Posterior vena cava (tissue), 2 donors: ENCODE measurements at regions not wholly inside any gene's neighbourhood (a gene's known extent, or its start where the extent isn't known, plus 50 kb on each side); places are given as distances from the start of the nearest gene placed in this dataset.

Experiments used
- DNase-seq: peaks from one replicate; pipeline ENCODE4 v3.0.0-alpha.2; 2020; ENCODE audit warnings: low spot score
- intact Hi-C, 2 donors: fragments of 100-400 bp; cut with DNase I; formaldehyde crosslinking; loops; one replicate each; pipeline versions ENCODE4 v1.14.1 to v1.14.2; 2022 to 2023
- donor health status: DM: yes; HTN: yes; CAD: no.
- donor health status: DM: yes; HTN: yes; CAD: no.

DNA sequence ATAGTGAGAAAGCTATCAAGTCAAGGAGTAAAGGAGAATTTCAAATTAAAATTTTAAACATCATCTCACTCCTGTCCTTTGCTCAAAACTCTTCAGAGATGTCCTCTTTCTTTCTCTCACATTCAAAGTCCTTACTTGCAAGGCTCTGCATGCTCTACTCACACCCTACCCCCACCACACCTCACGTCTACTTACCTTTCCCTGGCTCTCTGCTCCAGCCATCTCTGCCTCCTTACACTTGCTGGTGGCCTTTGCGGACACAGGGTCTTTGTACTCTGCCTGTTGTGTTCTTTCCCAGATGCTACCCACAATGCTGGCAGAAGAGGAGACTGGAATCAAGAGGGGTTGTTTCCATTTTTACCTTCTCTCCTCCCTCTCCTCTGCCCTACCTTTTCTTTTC, 405.2 kb downstream of the INSC start:
- DNase-seq = no peak
- intact Hi-C loops = no loop called here

- DNase-seq = no peak
- intact Hi-C loops = no loop called here
Observed at GRCh38 chr11:15523543-15523942, 408.8 kb downstream of the INSC start.

- no peak for DNase-seq
- intact Hi-C loops = loop anchor here in 1 of 2 donors (5.0 kb wide), 1 partner anchor 83 kb away; no protein-coding TSS in a partner anchor
Observed at GRCh38 chr11:15525582-15525981, 410.9 kb downstream of the INSC start.

GRCh38 chr11:15526032-15526431, 411.3 kb downstream of the INSC start:
- DNase-seq = no peak
- intact Hi-C loops = loop anchor here in 1 of 2 donors (5.0 kb wide), 1 partner anchor 84 kb away; no protein-coding TSS in a partner anchor

DNA sequence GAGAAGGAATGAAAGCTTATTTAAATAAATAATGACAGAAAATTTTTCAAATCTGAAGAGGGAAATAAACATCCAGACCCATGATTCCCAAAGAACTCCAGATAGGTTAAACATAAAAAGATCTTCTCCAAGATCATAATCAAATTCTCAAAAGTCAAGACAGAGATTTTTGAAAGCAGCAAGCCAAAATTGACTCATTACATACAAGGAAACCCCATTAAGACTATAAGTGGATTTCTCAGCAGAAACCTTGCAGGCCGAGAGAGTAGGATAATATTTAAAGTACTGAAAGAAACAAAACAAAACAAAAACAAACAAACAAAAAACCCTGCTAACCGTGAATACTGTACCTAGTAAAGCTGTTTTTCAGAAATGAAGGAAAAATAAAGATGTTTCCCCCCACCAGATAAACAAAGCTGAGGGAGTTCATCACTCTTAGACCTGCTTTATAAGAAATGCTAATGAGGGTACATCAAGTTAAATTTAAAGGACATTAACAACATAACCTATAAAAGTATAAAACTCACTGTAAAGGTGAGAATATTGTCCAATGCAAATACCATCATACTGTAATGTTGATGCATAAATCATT, 412.2 kb downstream of the INSC start:
- DNase-seq = no peak
- intact Hi-C loops = loop anchor here in 1 of 2 donors (5.0 kb wide), 1 partner anchor 85 kb away; no protein-coding TSS in a partner anchor

DNA sequence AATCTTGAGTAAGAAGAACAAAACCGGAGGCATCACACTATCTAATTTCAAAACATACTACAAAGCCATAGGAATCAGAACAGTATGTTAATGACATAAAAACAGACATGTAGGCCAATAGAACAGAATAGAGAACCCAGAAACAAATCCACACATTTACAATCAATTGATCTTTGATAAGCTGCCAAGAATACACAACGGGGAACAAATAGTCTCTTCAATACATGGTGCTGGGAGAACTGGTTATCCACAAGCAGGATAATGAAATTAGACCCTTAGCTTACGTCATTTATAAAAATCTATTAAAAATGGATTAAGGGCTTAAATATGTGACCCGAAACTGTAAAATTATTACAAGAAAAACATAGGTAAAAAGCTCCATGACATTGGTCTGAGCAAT, 417.7 kb downstream of the INSC start:
- intact Hi-C loops = no loop called here
- no peak for DNase-seq

DNA sequence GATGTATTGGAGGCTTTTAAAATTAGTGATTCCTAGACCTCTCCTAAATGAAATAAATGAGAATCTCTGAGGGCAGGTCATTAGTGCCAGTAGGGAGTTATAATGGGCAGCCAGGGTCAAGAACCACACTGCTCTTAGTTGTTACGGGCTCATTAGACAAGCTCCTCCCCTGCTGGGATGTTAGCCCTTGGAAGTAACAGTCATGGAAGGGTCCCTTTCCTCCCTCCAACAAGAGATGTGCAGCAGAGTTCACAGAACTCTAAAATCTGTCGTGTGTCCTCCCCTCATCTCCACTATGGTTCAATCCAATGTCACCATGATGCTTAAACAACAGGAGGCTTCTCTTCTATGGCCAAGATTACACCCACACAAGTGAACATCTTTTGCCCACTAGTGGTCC, 419.5 kb downstream of the INSC start:
- intact Hi-C loops = no loop called here
- DNase-seq = no peak

- DNase-seq = no peak
- intact Hi-C loops = no loop called here
Observed at GRCh38 chr11:15535414-15535813, 420.7 kb downstream of the INSC start.

- no peak for DNase-seq
Observed at GRCh38 chr11:15536438-15536837, 421.7 kb downstream of the INSC start.

GRCh38 chr11:15539645-15540044, 424.9 kb downstream of the INSC start:
- intact Hi-C loops = no loop called here
- no peak for DNase-seq

More at GRCh38 chr11:15536438-15536837, 421.7 kb downstream of the INSC start:
- intact Hi-C loops = no loop called here

- no peak for DNase-seq
- intact Hi-C loops = no loop called here
Observed at GRCh38 chr11:15541079-15541478, 426.4 kb downstream of the INSC start.

DNA sequence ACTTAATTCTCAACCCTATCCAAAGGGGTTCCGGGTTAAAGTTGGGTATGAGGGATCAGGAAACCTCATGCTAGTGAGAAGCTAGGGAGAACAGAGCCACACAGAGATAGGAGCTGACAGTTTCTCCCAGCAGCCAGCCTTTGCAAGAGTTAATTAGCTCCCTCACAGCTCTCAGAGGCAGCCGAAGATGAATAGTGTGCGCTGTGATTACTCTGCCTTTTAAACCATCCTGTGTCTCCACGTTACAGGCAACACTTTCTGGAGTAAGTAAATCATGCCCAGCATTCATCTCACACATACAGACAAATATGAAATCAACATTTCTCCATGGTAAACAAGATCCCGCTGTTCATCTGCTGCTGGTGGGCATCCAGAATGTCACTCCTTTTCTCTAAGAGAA, 429.6 kb downstream of the INSC start:
- intact Hi-C loops = no loop called here
- DNase-seq = no peak

DNA sequence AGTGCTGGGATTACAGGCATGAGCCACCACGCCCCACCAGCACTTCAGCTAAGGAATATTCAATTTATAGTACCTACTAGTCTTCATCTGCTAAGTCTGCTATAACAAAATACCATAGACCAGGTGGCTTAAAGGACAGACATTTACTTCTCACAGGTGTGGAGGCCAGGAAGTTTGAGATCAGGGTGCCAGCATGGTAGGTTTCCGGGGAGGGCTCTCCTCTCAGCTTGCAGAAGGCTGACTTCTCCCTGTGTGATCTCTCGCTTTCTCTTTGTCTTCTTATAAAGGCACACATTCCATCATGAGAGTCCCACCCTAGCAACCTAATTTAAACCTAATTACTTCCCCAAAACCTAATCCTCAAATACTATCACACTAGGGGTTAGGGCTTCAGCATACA, 433.0 kb downstream of the INSC start:
- no peak for DNase-seq
- intact Hi-C loops = no loop called here

DNA sequence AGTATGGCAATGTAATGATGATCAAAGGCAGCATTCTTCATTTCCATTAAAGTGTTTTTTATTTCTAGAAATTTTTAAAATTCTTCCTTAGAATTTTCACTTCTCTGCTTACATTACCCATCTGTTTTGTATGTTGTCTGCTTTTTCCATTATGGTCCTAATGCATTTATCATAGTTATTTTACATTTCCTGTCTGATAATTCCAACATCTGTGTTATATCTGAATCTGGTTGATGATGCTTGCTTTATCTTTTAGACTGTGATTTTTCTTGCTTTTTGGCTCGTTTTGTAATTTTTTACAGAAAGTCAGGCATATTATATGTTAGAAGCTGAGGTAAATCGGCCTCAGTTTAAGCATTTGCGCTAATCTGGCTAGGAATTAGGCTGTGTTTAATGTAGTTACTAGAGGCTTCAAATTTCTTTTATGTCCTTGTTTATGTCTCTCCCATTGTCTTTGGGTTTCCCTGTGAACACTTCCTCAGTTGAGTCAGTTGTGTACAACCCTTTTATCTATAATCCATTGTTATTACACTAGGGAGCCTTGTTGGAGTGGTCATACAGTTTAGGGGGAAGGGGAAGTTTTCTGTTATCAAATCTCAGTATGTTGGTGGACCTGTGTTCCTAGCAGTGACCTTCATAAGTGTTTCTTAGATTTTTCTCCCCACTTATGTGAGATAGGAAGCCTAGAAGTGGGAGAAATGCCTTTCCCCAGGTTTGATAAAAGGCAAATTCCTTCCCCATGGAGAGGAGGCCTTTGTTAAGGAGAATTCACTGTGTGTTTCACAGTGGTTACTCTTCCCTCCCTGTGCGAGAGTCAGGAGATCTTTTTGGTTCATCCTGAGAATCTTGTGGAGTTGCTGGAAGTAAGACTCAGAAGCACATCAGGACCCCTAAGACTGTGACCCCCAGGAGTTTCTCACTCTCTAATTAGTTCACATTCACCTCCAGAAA, 437.5 kb downstream of the INSC start:
- DNase-seq = no peak
- intact Hi-C loops = no loop called here

DNA sequence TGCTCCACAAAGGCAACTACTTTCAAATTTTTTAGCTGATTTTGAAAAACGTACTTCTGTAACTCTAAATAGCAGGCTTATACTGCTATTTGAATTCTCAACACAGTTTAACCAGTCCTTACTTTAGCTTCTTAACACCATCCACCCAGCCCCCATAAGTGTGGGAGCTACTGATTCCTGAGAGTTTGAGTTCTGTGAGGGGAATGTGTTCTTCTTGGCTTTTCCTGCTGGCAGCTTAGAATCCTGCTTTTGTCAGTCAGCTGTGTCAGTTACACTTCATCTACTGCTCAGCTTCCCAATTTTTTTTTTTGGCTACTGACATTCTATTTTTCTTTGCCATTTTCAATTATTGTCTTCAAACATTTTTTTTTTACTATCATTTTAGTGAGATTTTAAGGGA, 440.4 kb downstream of the INSC start:
- DNase-seq = no peak
- intact Hi-C loops = no loop called here

DNA sequence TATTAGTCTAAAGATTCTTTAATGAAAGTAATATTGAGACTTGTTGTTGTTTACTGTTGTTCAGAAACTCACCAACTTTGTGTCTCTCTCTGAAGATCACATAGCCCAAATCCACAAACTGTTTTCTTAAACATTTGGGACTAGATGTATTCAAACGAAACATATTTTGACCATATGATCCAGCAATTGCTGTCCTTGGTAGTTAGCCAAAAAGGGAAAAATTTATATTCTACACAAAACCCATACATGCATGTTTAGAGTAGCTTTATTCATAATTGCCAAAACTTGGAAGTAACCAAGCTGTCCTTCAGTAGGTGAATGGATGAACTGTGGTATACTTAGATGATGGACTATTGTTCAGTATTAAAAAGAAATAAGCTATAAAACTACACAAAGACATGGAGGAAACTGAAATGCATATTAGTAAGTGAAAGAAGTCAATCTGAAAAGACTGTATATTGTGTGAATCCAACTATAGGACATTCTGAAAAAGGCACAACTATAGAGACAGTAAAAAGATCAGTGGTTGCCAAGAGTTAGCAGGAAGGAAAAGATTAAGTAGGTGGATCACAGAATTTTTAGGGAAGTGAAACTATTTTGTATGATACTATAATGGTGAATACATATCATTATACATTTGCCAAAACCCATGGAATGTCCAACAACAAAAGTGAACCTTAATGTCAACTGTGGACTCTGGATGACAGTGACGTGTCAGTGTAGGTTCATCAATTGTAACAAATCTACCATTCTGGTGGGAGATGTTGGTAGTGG, 442.9 kb downstream of the INSC start:
- intact Hi-C loops = no loop called here
- DNase-seq = no peak

GRCh38 chr11:15558513-15559181, 443.9 kb downstream of the INSC start:
- intact Hi-C loops = no loop called here
- no peak for DNase-seq

- intact Hi-C loops = no loop called here
- no peak for DNase-seq
Observed at GRCh38 chr11:15560689-15561467, 446.2 kb downstream of the INSC start.

- DNase-seq = no peak
- intact Hi-C loops = no loop called here
Observed at GRCh38 chr11:15562230-15562629, 447.5 kb downstream of the INSC start.
